ENCODE measurements at regions not wholly inside any gene's neighbourhood (a gene's known extent, or its start where the extent isn't known, plus 50 kb on each side); places are given as distances from the start of the nearest gene placed in this dataset.
A peak's percentile ranks its signal among the peaks of the same experiment; 100 is the strongest.

GRCh38 chr3:21140785-21141184 is 610.2 kb downstream of the ZNF385D start:
- DNase-seq (ENCODE audit: low spot score): no peak

- no peak for DNase-seq (ENCODE audit: low spot score)
Measured at GRCh38 chr3:21138085-21138484, 612.9 kb downstream of the ZNF385D start.

- DNase-seq (ENCODE audit: low spot score): no peak
Measured at GRCh38 chr3:21132896-21133295, 618.1 kb downstream of the ZNF385D start.

DNA sequence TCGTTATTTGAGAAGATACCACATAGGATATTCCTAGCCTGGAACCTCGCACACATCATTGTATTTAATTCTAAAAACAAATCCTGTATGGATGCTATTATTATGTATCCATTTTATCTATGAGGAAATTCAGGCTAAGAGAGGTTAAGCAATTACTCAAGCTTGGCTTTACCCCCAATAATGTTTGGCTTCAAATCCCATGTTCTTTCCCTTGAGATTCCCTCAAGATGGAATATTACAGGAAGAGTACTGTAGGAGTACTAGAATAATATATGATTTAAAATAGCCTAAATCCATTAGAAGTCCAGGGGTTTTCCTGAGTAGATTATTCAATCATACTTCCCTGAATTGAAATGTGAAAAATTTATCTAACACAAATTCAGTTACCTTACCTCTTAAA is 630.2 kb downstream of the ZNF385D start:
- DNase-seq (ENCODE audit: low spot score): no peak

DNA sequence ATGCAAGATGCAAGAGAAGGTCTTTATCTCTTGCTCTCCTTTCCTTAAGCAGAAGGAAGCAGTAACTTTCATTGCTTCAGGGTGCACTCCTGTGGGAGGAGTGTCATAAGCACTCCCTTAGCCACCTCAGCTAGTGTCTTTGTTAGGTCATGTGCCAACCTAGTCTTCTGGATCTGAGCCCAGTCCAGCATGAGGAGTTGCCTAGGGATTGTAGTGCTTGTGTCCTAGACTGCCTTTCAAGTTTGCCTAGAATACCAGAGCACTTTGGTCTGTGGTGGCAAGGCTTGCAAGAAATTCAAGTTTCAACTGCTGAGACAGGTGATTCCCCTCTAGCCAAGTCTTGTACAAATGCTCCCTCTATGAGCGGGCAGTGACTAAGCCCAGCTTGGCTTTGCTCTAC is 633.6 kb downstream of the ZNF385D start:
- no peak for DNase-seq (ENCODE audit: low spot score)

DNA sequence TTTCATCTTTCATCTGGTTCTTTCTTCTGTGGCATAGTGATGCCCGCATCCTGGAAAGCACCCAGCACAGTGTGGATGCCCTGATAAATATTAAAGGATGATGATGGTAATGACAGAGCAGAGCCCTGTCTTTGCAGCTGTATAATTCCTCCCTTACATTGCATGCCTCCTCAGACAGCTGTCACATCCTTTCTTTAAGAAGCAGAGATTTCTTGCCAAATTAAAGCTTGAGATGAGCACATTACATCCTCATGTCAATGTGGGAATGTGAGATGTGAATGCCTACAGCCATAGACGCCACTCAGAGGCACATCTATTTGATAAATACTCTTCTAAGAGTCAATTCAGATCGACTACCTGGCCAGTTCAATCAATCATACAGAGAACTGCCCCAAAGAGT is 642.0 kb downstream of the ZNF385D start:
- DNase-seq (ENCODE audit: low spot score): no peak

DNA sequence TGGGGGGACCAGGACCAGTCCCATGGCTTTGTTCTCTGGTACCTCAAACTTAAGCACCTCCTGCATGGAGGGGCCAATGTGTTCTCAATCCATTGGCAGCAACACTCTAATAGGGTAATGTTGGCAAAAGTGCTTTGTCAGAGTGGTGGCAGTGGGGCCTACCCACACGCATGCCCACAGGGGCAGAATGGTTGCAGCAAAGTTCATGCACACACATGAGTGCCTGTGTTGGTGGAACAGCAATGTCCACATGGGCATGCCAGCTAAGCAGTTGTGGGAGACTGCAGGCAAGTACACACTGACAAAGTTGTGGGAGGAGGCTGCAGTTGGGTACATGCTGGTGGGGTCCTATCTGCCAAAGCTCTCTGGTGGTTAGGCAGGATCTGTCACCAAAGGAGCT is 645.2 kb downstream of the ZNF385D start:
- DNase-seq (ENCODE audit: low spot score): no peak

- no peak for DNase-seq (ENCODE audit: low spot score)
Measured at GRCh38 chr3:21100656-21101359, 650.2 kb downstream of the ZNF385D start.

- no peak for DNase-seq (ENCODE audit: low spot score)
Measured at GRCh38 chr3:21094686-21095085, 656.3 kb downstream of the ZNF385D start.

DNA sequence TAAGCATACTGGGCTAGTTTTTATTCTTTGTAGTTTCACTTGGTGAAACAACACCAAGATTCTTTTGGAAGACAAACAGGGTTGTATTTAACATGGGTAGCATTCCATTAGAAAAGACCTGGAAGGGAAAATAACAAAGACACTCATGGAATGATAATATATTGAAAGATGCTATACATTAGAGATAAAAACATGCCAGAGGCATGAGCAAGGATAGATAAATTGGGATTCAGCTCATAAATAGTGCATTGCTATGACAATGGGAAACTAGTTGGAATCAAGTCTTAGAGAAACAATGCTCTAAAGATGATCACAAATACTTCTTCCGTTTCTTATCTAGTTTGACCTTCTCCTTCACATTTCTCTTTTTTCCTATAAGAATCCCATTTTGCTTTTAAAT is 677.4 kb downstream of the ZNF385D start:
- no peak for DNase-seq (ENCODE audit: low spot score)

GRCh38 chr3:21067031-21067813 is 683.8 kb downstream of the ZNF385D start:
- DNase-seq (ENCODE audit: low spot score): no peak

GRCh38 chr3:21062831-21063294 is 688.1 kb downstream of the ZNF385D start:
- peak; percentile 6 for DNase-seq (ENCODE audit: low spot score)

DNA sequence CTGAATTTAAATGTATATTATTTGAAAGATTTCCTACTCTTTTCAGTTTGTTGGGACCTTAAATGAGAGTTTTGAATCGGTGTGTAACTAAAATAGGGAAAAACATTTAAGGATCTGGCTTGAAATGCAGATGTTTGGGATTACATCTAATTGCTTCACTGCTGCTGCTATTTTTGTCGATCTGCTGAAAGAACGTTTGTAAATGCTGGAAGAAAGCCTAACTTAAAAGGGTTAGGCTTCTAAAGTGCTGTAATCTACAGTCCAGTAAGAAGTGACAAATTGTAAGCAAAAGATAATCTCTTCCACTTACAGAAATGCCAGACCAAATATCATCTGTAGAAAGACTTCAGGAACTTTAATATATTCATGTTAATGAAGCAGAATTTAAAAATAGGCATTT is 691.6 kb downstream of the ZNF385D start:
- no peak for DNase-seq (ENCODE audit: low spot score)

DNA sequence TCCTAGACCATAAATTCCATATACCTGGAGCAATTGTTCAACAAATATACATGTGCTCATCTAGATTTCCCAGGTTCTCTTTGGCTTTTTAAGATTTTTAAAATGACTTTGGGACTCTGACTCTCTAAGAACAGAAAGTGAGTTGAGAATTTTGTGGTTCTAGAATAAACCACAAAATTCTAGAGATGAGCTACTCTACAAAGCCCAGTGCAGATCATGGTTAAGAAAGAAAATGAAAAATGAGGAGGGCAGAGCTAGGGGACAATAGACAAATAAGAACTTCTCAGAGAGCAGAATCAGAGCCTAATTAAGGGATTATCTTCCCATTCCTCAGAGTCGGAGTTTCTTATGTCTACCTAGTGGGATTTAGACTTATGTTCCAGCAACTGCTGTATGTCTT is 694.7 kb downstream of the ZNF385D start:
- no peak for DNase-seq (ENCODE audit: low spot score)

DNA sequence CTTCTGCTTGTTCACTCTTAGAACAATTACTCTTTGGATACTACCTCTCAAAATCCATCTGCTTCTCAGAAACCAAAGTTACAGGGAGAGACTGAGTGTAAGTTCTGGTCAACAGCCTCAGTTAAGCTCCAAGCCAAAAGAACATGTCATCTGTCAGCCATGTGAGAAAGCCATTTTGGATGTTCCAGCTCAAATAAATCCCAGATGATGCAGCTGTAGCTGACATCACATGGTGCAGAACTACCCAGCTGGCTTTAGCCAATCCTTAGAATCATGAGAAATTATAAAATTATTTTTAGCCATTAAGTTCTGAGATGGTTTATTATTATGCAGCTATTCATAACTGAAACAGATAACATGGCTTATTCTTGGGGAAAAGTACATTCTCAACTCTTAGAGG is 696.0 kb downstream of the ZNF385D start:
- no peak for DNase-seq (ENCODE audit: low spot score)

GRCh38 chr3:21054064-21054463 is 696.9 kb downstream of the ZNF385D start:
- no peak for DNase-seq (ENCODE audit: low spot score)

- DNase-seq (ENCODE audit: low spot score): no peak
Measured at GRCh38 chr3:21049334-21050062, 701.5 kb downstream of the ZNF385D start.

GRCh38 chr3:21043139-21043538 is 707.9 kb downstream of the ZNF385D start:
- DNase-seq (ENCODE audit: low spot score): no peak

DNA sequence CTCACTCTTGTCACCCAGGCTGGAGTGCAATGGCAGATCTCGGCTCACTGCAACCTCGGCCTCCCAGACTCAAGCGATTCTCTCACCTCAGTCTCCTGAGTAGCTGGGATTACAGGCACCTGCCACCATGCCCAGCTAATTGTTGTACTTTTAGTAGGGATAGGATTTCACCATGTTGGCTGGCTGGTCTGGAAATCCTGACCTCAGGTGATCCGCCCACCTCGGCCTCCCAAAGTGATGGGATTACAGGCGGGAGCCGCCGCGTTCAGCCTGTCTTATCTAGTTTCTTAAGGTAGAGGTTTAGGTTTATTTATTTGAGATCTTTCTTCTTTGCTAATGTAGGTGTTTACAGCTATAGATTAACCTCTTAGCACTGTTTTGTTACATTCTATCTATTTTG is 708.8 kb downstream of the ZNF385D start:
- no peak for DNase-seq (ENCODE audit: low spot score)

DNA sequence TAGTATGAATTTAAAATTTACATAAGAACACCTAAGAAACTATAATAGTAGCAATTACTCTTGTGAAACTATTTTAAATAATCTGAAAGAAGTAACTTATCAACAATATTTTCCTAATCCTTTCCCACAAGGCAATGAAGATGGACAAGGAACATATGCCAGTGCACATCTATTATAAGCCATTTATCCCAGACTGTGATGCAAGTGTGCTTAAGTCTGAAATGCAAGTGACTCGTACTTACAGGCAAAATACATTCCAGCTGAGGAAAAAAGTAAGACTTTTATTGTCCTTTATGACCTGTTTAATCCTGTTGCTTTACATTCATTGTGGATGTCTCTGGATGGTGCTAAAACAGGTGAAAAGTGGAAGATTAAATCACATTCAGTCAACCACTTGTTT is 709.4 kb downstream of the ZNF385D start:
- no peak for DNase-seq (ENCODE audit: low spot score)

- no peak for DNase-seq (ENCODE audit: low spot score)
Measured at GRCh38 chr3:21036888-21037287, 714.1 kb downstream of the ZNF385D start.

- DNase-seq (ENCODE audit: low spot score): no peak
Measured at GRCh38 chr3:21028412-21028811, 722.6 kb downstream of the ZNF385D start.

- DNase-seq (ENCODE audit: low spot score): no peak
Measured at GRCh38 chr3:21024563-21024962, 726.4 kb downstream of the ZNF385D start.

Data from AG08396 (cell line).